ENCODE measurements at regions not wholly inside any gene's neighbourhood (a gene's known extent, or its start where the extent isn't known, plus 50 kb on each side); places are given as distances from the start of the nearest gene placed in this dataset.

DNA sequence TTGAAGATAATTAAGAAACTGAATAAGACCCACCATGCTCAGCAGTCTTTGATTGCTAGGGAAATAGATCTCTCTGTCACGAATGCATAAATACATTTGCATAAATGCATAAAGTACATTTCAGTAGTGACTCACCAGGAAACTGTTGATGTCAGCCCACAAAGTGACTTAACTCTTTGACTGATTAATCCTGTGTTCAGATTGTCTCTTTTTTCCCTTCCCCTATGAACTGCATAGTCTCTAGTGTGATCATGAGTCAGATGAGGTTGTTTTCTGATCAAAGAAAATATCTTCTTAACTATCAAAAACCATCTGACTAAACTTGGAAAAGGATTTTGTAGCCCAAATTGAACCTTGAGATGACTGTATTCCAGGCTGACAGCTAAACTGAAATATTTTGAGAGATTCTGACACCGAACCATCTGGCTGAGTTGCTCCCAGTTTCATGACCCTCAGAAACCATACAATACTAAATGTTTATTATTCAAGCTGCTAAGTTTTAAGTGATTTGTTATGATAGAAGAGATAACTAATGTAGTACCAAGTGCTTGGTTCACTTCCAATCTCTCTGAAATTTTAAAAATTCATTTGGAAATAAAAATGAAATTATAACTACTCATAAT, 1381.5 kb upstream of the AGA start:
- TF ChIP-seq, protein P1, sequence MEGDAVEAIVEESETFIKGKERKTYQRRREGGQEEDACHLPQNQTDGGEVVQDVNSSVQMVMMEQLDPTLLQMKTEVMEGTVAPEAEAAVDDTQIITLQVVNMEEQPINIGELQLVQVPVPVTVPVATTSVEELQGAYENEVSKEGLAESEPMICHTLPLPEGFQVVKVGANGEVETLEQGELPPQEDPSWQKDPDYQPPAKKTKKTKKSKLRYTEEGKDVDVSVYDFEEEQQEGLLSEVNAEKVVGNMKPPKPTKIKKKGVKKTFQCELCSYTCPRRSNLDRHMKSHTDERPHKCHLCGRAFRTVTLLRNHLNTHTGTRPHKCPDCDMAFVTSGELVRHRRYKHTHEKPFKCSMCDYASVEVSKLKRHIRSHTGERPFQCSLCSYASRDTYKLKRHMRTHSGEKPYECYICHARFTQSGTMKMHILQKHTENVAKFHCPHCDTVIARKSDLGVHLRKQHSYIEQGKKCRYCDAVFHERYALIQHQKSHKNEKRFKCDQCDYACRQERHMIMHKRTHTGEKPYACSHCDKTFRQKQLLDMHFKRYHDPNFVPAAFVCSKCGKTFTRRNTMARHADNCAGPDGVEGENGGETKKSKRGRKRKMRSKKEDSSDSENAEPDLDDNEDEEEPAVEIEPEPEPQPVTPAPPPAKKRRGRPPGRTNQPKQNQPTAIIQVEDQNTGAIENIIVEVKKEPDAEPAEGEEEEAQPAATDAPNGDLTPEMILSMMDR (IDR thresholded peaks at IDR 0.05; ENCODE audit: low read depth, low read length), result no peak
- Histone ChIP-seq H3K27me3 (ENCODE audit: insufficient read depth, low read depth, severe bottlenecking) (peaks cover 47% of the 10 kb centered on the region), H3K27ac (no peak overlapping the region), H3K9me3 (ENCODE audit: severe bottlenecking) (no peaks in the 10 kb centered on the region), H3K4me3 (ENCODE audit: low read depth, low read length) (no peak overlapping the region), H3K36me3 (no peaks in the 10 kb centered on the region)
- no peak for DNase-seq

DNA sequence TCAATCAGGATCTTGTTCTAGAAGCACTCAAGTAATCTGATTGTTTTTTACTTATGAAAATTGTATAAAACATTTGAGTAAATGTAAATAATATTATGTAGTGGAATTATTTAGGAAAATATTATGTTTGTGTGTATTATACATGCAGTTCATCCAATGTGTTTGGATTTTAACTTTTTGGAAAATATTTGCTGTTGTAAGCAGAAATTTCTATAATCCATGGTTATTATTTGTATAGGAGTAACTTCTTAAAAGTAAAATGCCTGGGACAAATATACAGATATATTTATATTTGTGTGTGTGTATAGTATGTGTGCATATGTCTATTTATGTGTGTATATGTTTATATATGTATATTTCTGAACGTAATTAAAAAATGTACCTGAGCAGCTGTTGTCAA, 1394.6 kb upstream of the AGA start:
- H3K36me3 ChIP-seq, result no peaks in the 10 kb centered on the region
- no peaks in the 10 kb centered on the region for H3K9me3 ChIP-seq (ENCODE audit: severe bottlenecking)
- TF ChIP-seq, protein P1 (IDR thresholded peaks at IDR 0.05; ENCODE audit: low read depth, low read length), result no peak
- DNase-seq, result no peak
- no peak overlapping the region for H3K4me3 ChIP-seq (ENCODE audit: low read depth, low read length)
- peaks cover 22% of the 10 kb centered on the region for H3K27me3 ChIP-seq (ENCODE audit: insufficient read depth, low read depth, severe bottlenecking)
- no peak overlapping the region for H3K27ac ChIP-seq

DNA sequence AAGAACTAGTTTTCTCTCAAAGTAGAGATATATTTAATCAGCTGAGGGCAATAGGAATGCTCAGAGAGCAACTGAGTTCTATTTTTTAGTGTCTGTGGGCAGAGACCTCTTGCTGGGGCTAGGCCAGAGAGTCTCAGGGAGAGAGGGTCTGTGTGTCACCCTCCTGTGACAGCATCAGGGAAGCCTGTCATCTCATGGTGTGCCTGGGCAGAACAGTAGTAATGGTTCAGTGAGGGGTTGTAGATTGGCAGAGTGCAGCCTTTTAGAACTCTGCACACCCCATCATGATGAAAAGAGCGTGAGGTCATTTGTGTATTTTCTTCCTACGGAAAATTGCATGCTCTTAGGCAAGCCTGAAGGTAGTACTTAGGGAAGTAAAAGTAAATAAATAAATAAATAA, 1396.5 kb upstream of the AGA start:
- H3K27ac ChIP-seq, result no peak overlapping the region
- no peaks in the 10 kb centered on the region for H3K36me3 ChIP-seq
- no peak overlapping the region for H3K4me3 ChIP-seq (ENCODE audit: low read depth, low read length)
- H3K9me3 ChIP-seq (ENCODE audit: severe bottlenecking), result no peaks in the 10 kb centered on the region
- peaks cover 21% of the 10 kb centered on the region for H3K27me3 ChIP-seq (ENCODE audit: insufficient read depth, low read depth, severe bottlenecking)
- TF ChIP-seq, protein P1 (IDR thresholded peaks at IDR 0.05; ENCODE audit: low read depth, low read length), result no peak
- DNase-seq, result no peak

DNA sequence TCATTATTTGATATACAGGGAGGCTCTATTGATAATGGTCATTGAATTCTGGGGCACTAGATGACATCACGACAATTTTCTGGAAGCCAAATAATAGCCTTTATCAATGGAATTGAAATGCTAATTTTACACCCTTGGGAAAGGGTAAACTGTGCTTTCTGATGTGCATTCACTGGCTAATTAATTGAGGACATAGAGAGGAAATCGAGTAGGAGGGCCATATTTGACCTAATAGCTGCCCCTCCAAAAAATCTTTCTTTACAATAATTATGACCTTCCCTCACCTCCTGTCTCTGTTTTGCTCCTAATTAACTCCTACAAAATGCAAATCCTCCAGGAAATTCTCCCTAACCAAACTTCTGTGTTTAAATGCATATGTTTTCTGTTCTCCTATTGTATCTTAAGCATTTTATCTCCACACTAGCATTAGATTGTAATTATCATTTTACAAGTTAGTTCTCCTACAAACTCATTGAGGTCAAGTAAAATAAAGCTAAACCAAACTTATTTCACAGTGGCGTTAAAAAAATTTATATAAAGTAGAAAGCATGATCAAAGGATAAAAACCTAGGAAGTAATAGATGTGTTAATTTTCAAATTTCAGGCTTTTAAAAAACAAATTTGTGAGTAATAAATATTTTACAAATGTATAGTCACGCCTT, 1414.0 kb upstream of the AGA start:
- H3K27ac ChIP-seq, result no peak overlapping the region
- TF ChIP-seq, protein P1 (IDR thresholded peaks at IDR 0.05; ENCODE audit: low read depth, low read length), result no peak
- H3K27me3 ChIP-seq (ENCODE audit: insufficient read depth, low read depth, severe bottlenecking), result peaks cover 31% of the 10 kb centered on the region
- no peaks in the 10 kb centered on the region for H3K9me3 ChIP-seq (ENCODE audit: severe bottlenecking)
- H3K4me3 ChIP-seq (ENCODE audit: low read depth, low read length), result no peak overlapping the region
- DNase-seq, result no peak
- H3K36me3 ChIP-seq, result no peaks in the 10 kb centered on the region

DNA sequence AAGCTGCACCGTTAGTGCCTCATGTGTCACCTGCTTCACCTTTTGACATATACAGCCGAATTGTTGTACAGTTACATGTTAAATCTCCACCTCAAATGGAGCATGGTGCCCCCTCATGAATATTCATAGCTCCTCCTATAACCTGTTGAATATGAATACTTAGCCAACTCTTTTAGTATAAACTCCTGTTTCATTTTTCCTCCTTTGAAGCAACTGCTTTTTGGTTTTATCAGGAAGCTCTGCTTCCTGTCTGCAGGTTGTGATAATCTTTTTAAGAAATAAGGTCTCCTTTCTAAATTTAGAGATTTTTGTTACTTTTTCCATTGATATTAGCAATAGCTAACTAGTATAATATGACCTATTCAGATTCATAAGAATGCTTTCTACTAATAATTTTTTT, 1429.2 kb upstream of the AGA start:
- Histone ChIP-seq H3K27ac (no peak overlapping the region), H3K4me3 (ENCODE audit: low read depth, low read length) (no peak overlapping the region), H3K36me3 (no peaks in the 10 kb centered on the region), H3K27me3 (ENCODE audit: insufficient read depth, low read depth, severe bottlenecking) (peaks cover 39% of the 10 kb centered on the region), H3K9me3 (ENCODE audit: severe bottlenecking) (no peaks in the 10 kb centered on the region)
- TF ChIP-seq, protein P1 (IDR thresholded peaks at IDR 0.05; ENCODE audit: low read depth, low read length), result no peak
- DNase-seq, result no peak

DNA sequence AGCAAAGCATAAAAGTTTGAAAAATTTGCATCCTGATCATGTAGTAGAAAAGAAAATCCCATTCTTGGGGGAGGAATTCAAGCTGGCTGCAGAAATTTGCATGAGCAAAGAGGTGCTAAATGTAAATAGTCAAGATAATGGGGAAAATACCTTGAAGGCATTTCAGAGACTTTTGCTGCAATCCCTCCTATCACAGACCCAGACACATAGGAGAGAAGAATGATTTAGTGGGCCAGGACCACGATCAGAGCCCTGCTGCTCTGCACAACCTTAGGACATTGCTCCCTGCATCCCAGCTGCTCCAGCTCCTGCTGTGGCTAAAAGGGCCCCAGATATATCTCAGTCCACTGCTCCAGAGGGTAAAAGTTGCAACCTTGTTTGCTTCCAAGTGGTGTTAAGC, 1439.7 kb upstream of the AGA start:
- DNase-seq, result no peak
- Histone ChIP-seq H3K27me3 (ENCODE audit: insufficient read depth, low read depth, severe bottlenecking) (peaks cover 13% of the 10 kb centered on the region), H3K4me3 (ENCODE audit: low read depth, low read length) (no peak overlapping the region), H3K27ac (no peak overlapping the region), H3K9me3 (ENCODE audit: severe bottlenecking) (peaks cover 4% of the 10 kb centered on the region), H3K36me3 (no peaks in the 10 kb centered on the region)
- TF ChIP-seq, protein P1 (IDR thresholded peaks at IDR 0.05; ENCODE audit: low read depth, low read length), result no peak
